Kidney glomerular epithelial cell (primary cell): ENCODE measurements at regions not wholly inside any gene's neighbourhood (a gene's known extent, or its start where the extent isn't known, plus 50 kb on each side); places are given as distances from the start of the nearest gene placed in this dataset.

ENCODE experiments used
- DNase-seq: peaks from one replicate; lab custom pipeline; 2025; lab: John Stamatoyannopoulos, UW

DNA sequence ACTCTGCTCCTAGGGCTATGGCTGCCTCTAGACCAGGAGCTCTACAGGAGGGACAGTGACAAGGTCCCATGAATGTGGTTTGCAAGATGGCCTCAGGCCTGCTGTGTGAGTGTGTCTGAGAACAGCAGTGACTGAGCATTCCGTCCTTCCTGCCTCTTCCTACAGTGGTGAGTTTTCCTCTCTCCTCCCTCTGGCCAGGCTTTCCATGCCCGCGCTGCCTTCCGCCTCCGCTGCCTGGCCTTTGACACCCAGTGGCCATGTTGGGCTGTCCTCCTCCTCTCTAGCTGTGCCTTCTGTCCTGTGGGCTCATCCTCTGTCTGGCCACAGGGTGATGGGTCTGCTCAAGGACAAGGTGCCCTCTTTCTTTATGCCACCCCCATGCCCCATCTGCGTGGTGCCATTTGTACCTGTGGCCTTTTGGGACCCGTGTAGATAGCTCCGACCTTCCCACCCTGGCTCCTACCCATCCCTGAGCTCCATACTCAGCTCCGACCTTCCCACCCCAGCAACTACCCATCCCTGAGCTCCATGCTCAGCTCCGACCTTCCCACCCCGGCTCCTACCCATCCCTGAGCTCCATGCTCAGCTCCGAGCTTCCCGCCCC lies 970.4 kb downstream of the BRD1 start:
- DNase-seq = no peak

DNA sequence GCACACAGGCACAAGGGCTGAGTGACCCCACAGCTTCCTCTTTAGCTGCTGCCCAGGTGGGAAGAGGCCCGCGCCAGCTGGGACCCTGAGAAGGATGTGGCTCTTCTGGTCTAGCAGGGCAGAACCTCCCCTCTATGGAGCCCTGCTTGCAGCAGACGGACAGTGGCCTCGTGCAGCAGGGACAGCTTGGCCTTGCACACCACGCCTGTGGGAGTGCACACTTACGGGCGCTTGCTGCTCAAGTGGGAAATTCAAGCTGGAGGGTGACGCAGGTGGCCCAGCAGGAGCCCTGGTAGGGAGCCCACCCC lies 971.4 kb downstream of the BRD1 start:
- no peak for DNase-seq

DNA sequence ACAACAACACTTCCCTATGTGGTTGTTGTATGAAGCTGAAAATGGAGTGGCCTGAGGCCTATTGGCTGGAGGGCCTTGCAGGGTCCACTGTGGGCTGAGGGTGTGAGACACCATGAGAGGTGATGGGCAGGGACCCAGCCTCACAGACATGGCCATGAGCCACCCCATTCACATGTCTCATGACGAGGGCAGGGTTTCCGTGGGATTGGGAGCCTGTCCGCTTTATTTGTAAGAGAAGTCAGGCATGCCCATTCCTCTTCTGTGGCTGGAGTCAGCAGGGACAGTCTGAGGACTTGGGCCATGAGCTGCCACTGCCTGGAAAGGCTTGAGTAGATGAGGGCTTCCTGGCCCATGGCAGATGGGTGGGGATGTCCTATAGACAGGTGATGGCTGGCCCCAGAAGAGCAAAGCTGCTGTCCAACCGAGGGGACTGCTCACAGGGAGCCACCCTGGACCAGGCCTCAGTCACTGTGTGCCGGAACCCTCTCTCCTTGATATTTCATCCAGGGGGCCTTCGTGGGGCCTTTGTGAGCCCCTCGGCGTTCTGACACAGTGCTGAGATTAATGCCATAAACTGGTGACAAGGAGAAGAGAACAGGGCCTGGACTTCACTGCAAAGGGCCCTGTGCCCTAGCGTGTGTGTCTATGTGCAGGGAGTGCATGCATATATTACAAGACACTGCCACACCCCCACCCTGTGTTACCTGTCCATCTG lies 971.9 kb downstream of the BRD1 start:
- no peak for DNase-seq

DNA sequence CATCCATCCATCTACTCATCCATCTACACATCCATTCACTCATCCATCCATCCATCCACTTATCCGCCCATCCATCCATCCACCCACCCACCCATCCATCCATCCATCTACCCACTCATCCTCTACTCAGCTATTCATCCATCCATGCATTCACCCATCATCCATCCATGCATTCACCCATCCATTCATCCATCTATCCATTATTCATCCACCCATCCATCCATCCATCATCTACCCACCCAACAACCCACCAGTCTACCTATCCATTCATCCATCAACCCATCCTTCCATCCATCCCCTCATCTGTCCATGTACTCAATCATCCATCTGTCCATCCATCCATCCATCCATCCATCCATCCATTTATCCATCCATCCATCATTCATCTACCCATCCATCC lies 972.7 kb downstream of the BRD1 start:
- no peak for DNase-seq

DNA sequence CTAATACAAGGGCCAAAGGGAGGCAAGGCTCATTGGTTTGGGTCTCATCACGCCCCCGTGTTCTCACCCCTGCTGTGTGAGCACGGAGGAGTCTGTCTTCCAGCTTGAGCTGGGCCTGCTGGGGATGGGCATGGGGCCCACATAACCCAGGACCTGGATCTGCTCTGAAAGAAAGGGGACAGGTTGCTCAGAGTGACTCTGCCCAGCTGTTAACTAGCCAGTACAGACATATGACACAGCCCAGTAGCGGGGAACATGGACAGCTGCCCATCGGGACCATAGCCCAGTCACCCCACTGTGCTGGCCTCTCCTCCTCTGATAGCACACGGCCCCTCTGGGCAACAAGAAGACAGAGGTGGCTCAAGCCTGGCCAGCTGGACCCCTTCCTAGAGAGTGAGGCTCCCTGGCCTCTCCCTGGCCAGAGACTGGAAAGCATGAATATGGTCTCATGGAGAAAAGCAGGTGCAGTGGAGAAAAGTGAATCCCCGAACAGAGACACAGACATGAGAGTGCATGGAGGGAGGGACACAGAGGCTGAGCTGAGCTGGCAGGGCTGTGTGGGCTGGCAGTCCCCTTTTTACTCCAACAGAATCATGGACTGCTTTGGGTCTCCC lies 973.9 kb downstream of the BRD1 start:
- DNase-seq = no peak

DNA sequence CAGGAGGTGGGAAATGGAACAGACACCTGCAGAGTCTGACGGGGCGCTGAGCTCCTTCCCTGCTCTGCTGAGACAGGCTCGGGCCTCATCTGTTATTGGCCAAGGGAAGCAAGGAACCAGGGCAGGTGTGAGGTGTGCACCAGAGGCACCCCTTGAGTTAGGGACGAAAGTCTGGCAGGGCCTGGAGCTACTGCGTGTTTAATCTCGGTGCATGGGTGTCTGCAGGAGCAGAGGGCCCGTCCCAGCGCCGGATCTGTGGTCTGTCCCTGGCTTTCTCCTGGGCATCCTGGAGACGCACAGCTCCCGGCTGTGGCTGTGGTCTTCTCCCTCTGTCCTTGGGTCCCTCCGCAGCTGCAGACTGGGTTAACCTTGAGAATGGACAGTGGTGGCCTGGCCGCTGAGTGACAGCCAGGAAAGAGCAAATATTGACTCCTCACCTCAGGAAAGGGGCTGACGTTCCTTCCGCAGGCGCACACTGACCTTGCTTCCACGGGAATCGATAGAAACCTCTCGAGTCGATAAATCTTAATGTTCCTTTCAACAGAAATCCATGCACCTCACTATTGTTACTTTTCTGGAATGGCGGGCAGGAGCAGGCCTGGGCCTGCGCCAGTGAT lies 975.6 kb downstream of the BRD1 start:
- no peak for DNase-seq

DNA sequence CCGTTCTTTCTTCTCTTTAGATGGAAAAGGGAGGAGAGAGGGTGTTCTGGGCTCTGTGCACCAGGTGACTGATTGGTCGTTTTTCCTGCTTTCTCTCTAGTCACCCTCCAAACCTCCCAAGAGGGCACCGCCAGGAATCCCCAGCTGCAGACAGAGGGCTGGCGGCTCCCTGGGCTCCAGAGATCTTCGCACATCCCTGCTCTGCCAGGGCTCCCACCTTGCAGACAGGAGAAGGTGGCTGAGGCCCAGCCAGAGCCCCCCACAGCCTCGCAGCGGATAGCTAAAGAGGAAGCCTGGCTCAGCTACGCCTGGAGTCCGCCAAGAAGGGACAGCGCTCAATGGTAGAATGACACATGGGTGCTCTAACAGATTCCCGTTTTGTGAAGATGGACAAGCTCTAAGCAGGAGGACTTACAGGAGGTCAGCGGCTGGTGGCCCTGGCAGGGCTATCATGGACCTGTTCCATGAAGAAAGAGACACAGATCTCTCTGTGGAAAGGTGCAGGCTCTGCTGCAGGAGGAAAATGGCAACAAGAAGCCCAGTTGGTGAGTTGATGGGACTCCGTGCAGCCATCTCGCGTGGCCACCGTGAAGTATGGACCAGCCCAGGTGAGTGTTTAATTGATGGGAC lies 976.9 kb downstream of the BRD1 start:
- no peak for DNase-seq

DNA sequence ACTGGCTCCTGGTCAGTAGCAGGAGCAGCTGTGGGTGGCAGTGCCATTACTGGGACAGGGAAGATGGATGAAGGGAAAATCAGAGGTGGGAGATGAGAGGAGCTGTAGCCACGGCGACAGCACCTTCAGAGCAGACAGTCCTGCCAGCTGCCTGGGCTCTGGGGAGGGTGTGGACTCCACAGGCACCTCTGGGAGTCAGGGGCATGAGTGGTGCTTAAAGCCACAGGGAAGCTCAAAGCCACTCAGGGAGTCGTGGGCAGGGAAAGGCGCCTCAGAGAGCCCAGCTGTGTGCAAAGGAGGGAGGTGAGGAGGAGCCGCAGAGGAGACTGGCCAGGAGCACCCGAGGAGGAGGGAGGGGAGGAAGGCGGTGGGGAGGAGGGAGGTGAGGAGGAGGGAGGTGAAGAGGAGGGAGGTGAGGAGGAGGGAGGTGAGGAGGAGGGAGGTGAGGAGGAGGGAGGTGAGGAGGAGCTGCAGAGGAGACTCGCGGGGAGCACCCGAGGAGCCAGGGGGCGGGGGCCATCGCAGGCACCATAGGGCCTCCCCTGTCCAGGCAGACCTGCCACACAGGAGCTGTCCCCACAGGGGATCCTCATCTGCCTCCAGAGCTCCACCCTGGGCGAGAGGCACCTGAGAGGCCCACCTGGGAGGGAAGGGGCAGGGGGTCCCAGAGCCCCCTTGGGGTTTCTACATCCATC lies 977.6 kb downstream of the BRD1 start:
- DNase-seq = no peak

DNA sequence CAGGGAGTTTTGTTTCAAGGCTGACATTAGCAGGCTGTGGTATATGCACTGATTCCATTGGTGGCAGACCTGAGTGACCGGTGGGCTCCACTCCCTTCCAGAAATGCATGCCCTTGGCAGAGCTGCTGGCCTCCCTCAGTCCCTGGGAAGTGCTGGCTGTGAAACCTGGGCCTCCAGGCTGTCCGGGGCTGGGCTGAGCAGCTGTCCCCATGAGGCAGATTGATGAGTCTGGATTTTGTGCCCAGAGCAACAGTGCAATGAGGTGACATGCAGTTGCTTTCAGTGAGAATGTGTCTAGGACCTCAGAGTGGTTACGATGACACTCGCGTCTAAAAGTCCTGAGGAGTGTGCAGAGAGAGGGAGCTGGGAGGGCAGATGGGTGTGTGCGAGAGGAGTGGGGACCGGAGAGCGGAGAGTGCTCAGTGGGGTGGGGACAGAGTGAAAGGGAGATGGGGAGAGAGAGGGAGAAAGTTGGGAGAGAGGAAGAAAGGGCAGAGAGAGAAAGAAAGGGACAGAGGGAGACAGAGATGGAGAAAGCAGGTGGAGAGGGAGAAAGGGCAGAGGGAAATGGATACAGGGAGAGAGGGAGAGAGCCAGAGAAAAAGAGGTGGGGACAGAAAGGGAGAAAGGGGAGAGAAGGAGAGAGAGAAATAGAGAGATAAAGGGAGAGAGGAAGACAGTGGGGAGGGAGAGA lies 978.3 kb downstream of the BRD1 start:
- DNase-seq = no peak

DNA sequence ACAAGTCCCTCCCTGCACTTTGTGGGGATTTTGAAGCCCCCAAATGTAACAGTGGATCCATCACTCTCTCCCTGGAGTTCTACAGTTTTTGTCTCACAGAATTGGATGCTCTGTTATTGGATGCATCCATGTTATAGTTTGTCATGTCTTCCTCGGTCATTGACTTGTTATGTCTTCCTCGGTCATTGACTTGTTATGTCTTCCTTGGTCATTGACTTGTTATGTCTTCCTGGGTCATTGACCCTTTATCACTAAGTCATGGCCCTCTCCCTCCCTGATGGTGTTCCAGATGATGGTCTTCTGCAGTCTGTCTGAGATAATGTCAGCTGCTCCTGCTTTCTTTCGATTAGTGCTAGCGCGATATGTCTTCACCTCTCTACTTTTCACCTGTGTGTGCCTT lies 981.5 kb downstream of the BRD1 start:
- no peak for DNase-seq

DNA sequence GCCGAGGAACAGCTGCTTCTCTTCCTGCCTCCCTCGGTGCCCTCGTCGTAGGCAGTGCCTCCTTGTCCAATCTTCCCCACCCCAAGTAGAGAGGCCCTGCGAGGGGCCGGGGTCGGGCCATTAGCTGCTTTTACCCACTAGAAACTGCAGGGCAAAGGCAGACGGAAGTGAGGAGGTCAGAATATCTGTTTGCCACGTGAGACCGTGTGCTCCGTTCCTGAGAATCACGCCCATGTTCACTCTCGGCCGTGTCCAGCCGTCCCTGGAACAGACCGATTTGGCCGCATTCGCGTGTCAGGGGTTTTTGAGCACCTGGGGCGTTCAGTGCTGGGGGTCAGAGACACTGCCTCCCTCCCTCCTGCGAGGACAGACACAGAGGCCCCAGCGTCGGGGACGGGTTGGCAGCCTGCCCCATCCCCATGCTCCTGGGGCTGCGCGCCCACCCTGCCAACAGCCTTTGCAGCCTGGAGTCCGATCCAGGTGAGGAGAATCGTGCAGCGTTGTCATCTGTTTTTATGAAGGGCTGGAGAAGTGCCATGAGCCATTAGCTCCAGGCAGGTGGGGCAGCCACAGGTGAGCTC lies 982.2 kb downstream of the BRD1 start:
- no peak for DNase-seq

DNA sequence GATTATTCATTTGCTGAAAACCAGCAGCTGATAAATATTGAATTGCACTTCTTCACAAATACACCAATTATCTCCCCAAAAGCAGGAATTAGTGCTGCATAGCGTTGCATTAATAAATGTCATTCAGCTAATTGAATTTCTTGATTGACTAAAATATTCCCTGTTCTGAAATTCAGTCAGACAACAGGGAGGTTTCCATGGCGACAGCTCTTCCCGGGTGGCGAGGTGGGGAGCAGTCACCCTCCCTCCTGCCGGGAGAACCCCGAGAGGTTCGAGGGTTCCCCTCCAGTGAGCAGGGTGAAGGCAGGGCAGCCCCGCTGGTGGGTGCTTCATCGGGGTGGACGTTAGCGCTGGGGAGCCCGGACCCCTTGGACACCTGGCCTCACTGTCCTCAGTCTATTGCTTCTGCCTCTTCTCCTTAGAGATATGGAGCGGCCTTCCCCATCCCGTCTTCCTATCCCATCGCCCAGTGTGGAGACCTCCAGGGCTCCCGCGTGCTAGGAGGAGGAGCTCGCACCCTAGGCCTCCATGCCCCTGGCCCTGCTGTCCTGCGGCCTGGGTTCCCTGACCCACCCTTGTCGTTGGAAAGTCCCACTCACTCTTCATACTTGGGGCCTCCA lies 983.5 kb downstream of the BRD1 start:
- no peak for DNase-seq

DNA sequence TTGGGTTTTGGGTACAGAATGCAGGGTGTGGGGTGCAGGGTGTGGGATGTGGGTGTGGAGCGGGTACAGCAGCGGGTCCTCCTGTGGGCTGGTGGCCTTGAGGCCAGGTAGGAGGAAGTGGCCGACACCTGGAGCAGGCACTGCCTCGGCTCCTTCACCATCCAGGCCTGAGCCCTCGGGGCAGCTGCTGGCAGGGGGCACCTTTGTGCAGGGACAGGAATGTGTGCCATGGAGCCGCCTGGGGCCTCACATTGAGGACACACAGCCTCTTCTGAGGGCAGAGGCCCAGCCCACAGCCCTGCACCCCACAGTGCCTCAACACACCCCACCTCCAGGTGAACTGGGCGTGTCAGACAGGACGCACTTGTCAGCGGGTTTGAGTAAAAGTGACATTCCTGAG lies 984.0 kb downstream of the BRD1 start:
- no peak for DNase-seq

DNA sequence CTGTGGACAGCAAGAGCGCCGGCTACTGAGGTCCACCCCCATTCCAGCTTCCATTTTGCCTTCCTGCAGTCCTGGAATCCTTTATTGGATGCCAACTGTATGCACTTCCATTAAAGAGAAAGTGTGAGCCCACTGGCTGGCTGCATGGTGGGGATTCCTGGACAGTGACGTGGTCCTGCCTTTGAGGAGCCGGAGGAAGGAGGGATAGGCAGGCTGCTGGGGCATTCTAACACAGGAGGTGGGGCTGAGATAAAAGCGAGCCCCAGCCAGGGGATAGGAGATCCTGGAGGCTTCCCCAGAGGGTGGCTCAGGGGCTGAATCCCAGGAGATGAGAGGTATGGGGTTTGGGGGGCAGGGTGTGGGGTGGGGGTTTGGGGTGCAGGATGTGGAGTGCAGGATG lies 984.7 kb downstream of the BRD1 start:
- no peak for DNase-seq

DNA sequence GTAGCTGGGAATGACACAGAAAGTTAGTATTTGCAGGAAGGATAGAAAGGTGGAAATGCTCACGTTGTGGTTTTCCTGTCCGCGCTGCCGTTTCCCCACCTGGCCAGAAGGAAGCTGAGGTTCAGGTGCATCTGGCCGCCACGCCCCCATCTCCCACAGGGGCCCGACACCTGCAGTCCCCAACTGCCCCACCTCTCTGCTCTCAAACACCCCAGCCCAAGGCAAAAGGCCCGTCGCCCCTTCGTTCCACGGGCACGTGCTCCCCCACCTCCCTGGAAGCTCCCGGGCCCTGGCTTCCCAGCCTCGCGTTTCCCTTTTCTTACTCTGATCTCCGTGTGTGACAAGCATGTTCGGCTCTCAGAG lies 985.1 kb downstream of the BRD1 start:
- no peak for DNase-seq

DNA sequence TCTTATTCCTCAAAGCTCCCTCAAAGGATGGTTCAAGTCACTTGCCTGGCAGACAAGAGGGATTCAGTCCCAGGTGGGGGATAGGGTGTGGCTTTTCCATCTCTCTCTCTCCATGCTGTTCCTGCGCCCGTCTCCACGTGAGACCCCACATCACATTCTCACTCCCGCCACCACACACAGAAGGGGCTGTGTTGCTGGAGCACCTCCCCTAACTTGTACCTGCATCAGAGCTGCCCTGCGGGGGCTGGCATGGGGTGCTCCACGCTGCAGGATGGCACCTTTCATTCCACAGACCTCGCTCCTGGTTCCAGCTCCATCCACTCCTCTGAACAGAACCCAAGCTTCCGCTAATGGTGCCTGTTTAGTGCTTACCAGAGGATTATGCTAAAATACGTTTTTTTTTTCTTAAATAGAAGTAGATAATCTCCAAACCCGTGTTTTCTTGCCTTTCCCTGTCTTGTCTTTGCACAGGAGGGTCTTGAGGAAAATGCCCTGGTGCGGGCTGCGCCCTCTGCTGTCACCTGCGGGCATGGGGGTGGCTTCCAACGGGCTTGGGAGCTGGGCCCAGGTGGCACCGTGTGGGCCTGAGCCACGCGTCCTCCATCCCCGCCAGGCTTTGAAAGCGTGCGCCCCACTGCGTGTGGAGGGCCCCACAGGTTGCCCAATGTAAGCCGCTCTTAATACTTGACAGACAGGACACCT lies 985.6 kb downstream of the BRD1 start:
- no peak for DNase-seq

DNA sequence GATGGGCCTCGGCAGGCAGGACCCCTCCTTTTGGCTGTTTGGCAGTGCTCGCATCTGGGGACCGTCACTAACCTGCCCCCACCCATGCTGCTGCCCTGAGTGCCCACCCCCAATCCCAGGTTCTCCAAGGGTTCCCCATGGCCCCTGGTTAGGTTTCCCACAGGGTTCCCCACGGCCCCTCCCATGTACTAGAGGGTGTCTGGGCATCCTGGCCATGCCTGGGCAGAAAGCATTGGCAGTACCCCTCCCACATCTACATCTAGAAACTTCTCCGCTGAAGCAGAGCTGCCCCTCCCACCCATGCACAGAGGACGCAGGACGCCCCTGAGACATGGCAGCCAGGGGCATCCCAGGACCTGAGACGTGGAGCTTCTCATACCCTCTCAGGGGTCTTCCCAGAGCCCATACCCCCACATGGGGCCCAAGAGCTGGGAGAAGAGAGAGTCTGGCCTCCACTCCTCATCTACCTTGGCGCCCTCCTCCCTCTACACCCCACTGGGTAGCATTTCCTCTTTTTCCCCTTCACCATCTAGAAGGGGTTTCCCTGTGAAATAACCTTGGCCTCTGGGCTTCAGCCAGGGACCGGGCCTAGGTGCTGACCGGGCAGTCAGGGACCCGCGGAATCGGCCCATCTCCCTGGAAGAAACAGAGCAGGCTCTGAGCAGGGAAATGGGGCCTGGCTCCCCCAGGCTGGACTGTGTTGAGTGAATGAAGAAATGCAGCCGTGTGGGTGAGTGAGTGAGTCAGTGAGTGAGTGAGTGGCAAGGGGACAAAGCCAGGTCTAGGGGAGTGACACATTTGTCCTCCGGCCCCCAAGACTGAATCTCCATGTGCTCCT lies 987.3 kb downstream of the BRD1 start:
- no peak for DNase-seq

DNA sequence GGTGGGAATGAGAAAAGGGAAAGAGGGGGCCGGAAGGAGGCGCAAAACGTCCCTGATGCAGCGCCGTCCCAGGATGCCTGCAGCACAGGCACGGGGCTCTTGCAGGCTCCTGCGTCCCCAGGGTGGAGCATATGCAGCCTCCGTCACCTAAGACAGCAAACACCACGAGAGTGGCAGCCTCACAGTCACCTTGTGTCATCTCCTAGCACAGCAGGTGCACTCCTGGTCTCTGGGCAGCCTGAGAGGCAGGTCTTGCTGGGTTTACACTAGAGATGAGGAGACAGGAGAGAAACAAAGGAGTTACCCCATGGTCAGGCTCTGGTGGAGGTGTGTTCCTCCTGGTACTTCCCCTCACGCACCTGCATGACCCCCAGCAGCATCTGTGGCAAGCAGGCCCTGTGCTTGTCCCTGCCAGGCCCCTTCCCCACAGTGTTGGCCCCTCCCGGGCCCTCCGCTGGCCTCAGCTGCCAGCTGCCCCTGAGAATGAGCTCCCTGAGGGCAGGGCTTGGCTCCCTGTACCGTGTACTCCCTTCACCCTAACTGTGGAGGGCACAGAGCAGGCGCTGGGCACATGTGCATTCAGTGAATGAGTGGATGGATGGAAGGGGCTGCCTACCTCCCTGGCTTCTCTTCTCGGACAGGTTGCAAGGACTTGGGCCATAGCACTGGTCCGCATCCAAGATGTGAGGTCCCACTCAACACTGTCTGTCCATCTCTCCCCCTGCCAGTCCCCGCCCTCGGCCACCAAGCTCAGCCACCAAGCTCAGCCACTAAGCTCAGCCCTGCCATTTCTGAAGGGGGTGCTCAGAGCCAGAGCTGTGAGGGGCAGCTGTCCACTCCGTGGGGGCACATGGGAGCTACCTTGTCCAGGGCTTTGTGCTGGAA lies 988.6 kb downstream of the BRD1 start:
- DNase-seq = no peak
